Liver (tissue), 3 donors: ENCODE measurements at regions not wholly inside any gene's neighbourhood (a gene's known extent, or its start where the extent isn't known, plus 50 kb on each side); places are given as distances from the start of the nearest gene placed in this dataset.

Experiments used
- CTCF ChIP-seq: fragments of 150-350 bp; IDR thresholded peaks from 2 replicates; pipeline ENCODE4 v1.5.1; 2017; ENCODE audit warnings: improper control_type of control experiment, low read depth, low read length; ENCODE audit not compliant: missing input control
- EGR1 ChIP-seq, 2 donors: IDR thresholded peaks; 2 replicates each; pipeline ENCODE4 v1.6.1; 2016 to 2018; ENCODE audit warnings: antibody characterized with exemption in 2 of 2, low read depth in 2 of 2
- MAX ChIP-seq: IDR thresholded peaks from 2 replicates; pipeline ENCODE4 v1.6.1; 2016; ENCODE audit warnings: antibody characterized with exemption
- SP1 ChIP-seq: IDR thresholded peaks from 2 replicates; pipeline ENCODE4 v1.6.1; 2018; ENCODE audit warnings: antibody characterized with exemption, mild to moderate bottlenecking
- YY1 ChIP-seq: IDR thresholded peaks from 2 replicates; pipeline ENCODE4 v1.6.1; 2016; ENCODE audit warnings: antibody characterized with exemption, mild to moderate bottlenecking
- donor health status: healthy.
- donor health status: healthy.

- no peak for TF ChIP-seq CTCF
- TF ChIP-seq MAX: no peak
- TF ChIP-seq SP1: no peak
- no peak for TF ChIP-seq EGR1 (IDR thresholded peaks at IDR 0.05; ENCODE audit: low read depth in 2 of 2)
- TF ChIP-seq YY1: no peak
These were observed 62.6 kb upstream of the RBFOX1 start for GRCh38 chr16:7270006-7270405.
